ENCODE measurements at regions not wholly inside any gene's neighbourhood (a gene's known extent, or its start where the extent isn't known, plus 50 kb on each side); places are given as distances from the start of the nearest gene placed in this dataset.

DNA sequence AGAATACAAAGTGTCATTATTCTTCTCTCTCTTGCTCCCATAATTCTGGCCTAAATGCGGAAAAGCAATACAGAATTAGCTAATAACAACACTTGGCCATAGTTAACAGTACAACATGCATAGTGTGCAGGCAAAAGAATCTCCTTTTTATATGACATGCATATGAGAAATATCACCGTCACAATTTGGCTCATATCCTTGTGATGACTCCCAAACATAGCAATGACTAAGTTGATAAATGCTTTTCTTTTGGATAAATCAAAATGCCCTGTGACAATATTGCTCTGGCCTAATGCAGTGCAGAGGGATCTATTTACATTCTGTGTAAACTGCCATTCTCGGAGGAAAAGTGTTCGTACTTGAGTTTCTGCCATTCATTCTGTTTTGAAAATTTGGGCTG lies 121.9 kb upstream of the GHR start:
- no peak for DNase-seq (ENCODE audit: low spot score)
- Mint-ChIP-seq H3K27me3 (ENCODE audit: low read depth) (peaks cover 5% of the 10 kb centered on the region), H3K36me3 (ENCODE audit: low read depth) (no peaks in the 10 kb centered on the region), H3K9me3 (ENCODE audit: low read depth) (peaks cover 9% of the 10 kb centered on the region), H3K4me1 (ENCODE audit: low read depth) (no peaks in the 10 kb centered on the region), H3K4me3 (ENCODE audit: unreplicated experiment) (no peak overlapping the region), H3K27ac (ENCODE audit: unreplicated experiment) (no peak overlapping the region)
- TF ChIP-seq, protein P1, sequence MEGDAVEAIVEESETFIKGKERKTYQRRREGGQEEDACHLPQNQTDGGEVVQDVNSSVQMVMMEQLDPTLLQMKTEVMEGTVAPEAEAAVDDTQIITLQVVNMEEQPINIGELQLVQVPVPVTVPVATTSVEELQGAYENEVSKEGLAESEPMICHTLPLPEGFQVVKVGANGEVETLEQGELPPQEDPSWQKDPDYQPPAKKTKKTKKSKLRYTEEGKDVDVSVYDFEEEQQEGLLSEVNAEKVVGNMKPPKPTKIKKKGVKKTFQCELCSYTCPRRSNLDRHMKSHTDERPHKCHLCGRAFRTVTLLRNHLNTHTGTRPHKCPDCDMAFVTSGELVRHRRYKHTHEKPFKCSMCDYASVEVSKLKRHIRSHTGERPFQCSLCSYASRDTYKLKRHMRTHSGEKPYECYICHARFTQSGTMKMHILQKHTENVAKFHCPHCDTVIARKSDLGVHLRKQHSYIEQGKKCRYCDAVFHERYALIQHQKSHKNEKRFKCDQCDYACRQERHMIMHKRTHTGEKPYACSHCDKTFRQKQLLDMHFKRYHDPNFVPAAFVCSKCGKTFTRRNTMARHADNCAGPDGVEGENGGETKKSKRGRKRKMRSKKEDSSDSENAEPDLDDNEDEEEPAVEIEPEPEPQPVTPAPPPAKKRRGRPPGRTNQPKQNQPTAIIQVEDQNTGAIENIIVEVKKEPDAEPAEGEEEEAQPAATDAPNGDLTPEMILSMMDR (IDR thresholded peaks at IDR 0.05): no peak

DNA sequence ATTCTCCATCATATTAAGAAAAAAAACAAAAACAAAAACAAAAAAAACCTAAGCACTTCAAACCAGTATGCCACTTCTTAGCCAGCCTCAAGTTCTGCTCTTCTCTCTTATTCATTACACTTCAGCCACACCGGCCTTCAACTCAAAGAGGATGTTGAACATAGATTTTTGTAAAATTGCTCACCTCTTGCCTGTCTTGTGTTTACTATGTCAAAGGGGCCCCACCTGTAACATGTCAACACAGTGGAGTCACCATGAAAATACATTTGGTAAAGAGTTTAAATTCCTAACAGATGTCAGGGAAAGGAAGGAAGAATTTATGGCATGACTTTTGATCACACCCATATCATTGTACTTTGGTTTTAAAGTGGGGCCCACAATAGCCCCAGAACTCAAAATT lies 121.1 kb upstream of the GHR start:
- Mint-ChIP-seq H3K27ac (ENCODE audit: unreplicated experiment) (no peak overlapping the region), H3K4me3 (ENCODE audit: unreplicated experiment) (no peak overlapping the region), H3K36me3 (ENCODE audit: low read depth) (no peaks in the 10 kb centered on the region), H3K27me3 (ENCODE audit: low read depth) (peaks cover 5% of the 10 kb centered on the region), H3K9me3 (ENCODE audit: low read depth) (peaks cover under 1% of the 10 kb centered on the region), H3K4me1 (ENCODE audit: low read depth) (no peaks in the 10 kb centered on the region)
- no peak for DNase-seq (ENCODE audit: low spot score)
- TF ChIP-seq, protein P1 (IDR thresholded peaks at IDR 0.05): no peak

GRCh38 chr5:42306287-42306686 lies 117.0 kb upstream of the GHR start:
- H3K36me3 Mint-ChIP-seq (ENCODE audit: low read depth): no peaks in the 10 kb centered on the region

GRCh38 chr5:42309865-42310264 lies 113.4 kb upstream of the GHR start:
- H3K27me3 Mint-ChIP-seq (ENCODE audit: low read depth): peaks cover 5% of the 10 kb centered on the region
- no peak overlapping the region for H3K4me3 Mint-ChIP-seq (ENCODE audit: unreplicated experiment)
- no peaks in the 10 kb centered on the region for H3K9me3 Mint-ChIP-seq (ENCODE audit: low read depth)
- H3K27ac Mint-ChIP-seq (ENCODE audit: unreplicated experiment): no peak overlapping the region
- no peak for DNase-seq (ENCODE audit: low spot score)
- TF ChIP-seq, protein P1 (IDR thresholded peaks at IDR 0.05): no peak
- H3K36me3 Mint-ChIP-seq (ENCODE audit: low read depth): no peaks in the 10 kb centered on the region
- H3K4me1 Mint-ChIP-seq (ENCODE audit: low read depth): no peaks in the 10 kb centered on the region

More at GRCh38 chr5:42306287-42306686, 117.0 kb upstream of the GHR start:
- no peak for DNase-seq (ENCODE audit: low spot score)
- peaks cover 5% of the 10 kb centered on the region for H3K27me3 Mint-ChIP-seq (ENCODE audit: low read depth)
- H3K4me1 Mint-ChIP-seq (ENCODE audit: low read depth): no peaks in the 10 kb centered on the region
- no peak overlapping the region for H3K4me3 Mint-ChIP-seq (ENCODE audit: unreplicated experiment)
- TF ChIP-seq, protein P1 (IDR thresholded peaks at IDR 0.05): no peak
- no peaks in the 10 kb centered on the region for H3K9me3 Mint-ChIP-seq (ENCODE audit: low read depth)
- H3K27ac Mint-ChIP-seq (ENCODE audit: unreplicated experiment): no peak overlapping the region

GRCh38 chr5:42315214-42315613 lies 108.0 kb upstream of the GHR start:
- Mint-ChIP-seq H3K27me3 (ENCODE audit: low read depth) (no peaks in the 10 kb centered on the region), H3K4me3 (ENCODE audit: unreplicated experiment) (no peak overlapping the region), H3K36me3 (ENCODE audit: low read depth) (peaks cover 3% of the 10 kb centered on the region), H3K4me1 (ENCODE audit: low read depth) (no peaks in the 10 kb centered on the region), H3K27ac (ENCODE audit: unreplicated experiment) (no peak overlapping the region), H3K9me3 (ENCODE audit: low read depth) (peaks cover 18% of the 10 kb centered on the region)
- DNase-seq (ENCODE audit: low spot score): no peak
- TF ChIP-seq, protein P1 (IDR thresholded peaks at IDR 0.05): no peak

Data from chondrocyte (in vitro differentiated cells).